ENCODE measurements at regions not wholly inside any gene's neighbourhood (a gene's known extent, or its start where the extent isn't known, plus 50 kb on each side); places are given as distances from the start of the nearest gene placed in this dataset.
"Not testable (repeated sequence)": the region's sequence is repeated elsewhere in the genome, so short reads cannot be mapped to it uniquely, and the experiment has no call there.

DNA sequence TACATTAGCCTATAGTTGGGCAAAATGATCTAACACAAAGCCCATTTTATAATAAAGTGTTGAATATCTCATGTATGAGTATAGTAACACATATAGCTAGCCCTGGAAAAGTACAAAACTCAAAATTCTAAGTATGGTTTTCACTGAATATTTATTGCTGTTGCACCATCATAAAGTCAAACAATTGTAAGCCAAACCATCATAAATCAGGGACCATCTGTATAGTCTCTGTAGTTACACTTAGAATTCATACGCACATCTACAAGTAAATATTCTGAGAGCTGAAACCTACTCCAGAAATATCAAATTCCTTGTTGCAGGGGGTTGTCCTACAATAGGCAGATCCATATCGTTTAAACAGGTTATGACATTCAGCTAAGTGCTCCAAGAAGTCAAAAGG lies 817.3 kb downstream of the BCKDHB start:
- no peak for DNase-seq (ENCODE audit: extremely low read depth in 1 of 11, low read depth in 9 of 11, low spot score in 4 of 11)

DNA sequence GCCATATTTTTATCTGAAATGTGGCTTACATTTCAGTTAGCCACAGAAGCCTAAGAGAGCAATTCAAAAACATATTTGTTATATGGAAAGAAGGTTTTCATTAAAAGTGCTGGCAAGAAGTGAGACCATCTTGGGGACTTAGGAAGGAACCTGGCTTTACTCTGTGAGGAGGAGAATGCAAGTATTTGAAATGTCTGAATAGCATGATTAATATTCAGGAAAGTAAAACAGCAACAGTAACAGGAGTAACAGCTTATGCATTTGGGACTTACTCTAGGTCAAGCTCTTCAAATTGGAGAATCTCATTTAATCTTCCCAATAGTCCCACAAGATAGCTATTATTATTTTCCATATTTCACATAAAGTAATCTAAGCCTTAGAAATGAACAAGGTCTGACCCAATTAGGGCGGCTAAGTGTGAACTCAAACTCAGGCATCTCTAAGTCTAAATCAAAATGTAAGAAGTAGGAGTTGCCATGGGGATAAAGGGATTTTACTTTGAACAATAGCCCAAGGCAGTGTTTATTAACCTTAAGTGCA lies 816.5 kb downstream of the BCKDHB start:
- no peak for DNase-seq (ENCODE audit: extremely low read depth in 1 of 11, low read depth in 9 of 11, low spot score in 4 of 11)

DNA sequence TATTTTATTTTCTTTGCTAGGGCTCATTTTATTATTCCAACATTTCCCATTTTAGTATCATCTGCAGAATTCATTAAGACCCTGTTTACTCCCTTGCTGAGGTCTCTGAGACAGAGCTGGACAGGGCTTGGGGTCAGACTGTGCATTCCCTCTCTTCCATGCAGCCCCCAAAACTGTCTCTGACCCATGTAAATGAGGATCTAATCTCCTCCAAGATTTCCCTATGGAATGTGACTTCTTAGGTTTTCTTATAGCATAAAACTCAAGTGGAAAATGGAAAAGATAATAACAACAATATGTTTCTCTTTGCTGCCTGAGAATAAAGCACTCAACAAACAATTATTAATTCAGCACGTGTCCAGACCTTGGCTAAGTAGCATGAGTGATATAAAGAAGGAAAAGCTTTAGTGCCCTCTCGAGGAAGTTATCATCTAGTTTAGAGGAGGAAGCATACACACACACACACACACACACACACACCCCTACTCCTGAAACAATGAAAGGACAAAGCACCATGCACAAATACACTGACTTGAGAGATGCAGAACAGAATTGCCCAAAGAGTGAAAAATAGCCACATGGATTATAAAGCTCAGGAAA lies 815.5 kb downstream of the BCKDHB start:
- DNase-seq (ENCODE audit: extremely low read depth in 1 of 11, low read depth in 9 of 11, low spot score in 4 of 11) = no peak

DNA sequence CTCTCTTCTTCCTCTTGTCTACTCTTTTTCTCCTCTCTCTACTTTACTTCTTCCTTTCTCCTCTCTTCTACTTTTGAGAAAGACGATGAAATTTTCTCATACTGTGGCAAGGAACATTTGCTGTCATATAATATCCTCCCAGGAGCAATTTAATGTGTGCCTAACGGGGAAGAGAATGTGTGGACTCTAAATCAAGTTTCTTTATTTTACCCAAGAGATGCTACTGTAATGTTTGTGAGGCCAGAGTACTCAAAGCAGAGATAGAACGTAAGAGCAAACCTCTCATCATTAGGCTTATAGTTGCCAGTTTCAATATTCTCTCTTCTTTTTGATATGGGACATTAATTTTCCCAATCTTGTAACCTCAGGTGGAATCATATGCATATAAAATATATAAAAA lies 801.4 kb downstream of the BCKDHB start:
- DNase-seq (ENCODE audit: extremely low read depth in 1 of 11, low read depth in 9 of 11, low spot score in 4 of 11) = no peak

DNA sequence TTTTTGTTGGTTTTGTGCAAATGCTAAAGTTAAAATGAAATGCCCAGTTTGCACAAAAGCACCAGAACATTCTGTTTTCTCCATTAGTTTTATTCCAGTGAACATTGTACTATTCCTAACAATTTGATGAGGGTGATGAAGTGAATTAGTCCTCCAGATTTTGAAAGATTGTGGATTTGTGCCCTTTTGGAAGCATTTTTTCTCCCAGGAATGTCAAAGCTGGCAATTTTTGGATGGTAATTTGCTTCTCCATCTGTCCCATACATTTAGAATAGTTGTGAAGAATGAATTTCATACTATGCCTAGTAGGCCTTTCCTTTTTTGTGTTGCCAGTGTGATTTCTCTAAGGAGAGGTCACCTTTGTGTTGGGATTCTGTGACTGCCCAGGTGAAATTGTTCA lies 797.2 kb downstream of the BCKDHB start:
- DNase-seq (ENCODE audit: extremely low read depth in 1 of 11, low read depth in 9 of 11, low spot score in 4 of 11) = no peak

DNA sequence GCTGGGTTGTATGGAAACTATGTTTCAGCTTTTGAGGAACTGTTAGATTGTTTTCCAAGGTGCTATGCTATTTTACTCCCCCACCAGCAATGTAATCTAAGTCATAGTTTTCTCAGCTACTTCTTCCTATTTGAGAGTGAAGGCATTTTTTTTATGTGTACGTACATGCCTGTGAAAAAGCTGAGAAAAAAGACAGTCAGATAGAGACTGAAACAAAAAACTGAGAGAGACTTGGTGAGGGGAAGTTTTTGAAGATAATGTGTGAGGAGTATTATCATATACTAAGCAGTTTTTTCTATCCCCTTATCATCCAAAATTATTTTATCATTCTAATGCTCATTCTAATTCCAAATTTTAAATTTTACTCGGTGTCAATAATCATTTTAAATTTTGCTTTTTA lies 780.0 kb downstream of the BCKDHB start:
- no peak for DNase-seq (ENCODE audit: extremely low read depth in 1 of 11, low read depth in 9 of 11, low spot score in 4 of 11)

DNA sequence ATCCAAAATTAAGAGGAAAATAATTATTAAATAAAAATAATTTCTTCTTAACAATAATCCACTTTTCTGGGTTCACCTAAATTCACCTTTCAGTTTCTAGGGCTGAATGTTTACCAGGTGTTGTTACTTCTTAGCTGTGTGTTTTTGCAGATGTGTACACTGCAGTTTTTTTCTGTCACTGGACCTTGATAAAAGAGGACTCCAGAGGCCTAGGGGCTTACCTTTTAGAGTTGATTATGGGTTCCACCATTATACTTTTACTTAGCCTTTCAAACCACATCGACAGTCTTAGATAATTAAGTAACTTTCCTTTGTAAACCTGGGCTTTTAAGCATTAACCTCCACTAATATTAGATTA lies 766.5 kb downstream of the BCKDHB start:
- DNase-seq (ENCODE audit: extremely low read depth in 1 of 11, low read depth in 9 of 11, low spot score in 4 of 11) = no peak

DNA sequence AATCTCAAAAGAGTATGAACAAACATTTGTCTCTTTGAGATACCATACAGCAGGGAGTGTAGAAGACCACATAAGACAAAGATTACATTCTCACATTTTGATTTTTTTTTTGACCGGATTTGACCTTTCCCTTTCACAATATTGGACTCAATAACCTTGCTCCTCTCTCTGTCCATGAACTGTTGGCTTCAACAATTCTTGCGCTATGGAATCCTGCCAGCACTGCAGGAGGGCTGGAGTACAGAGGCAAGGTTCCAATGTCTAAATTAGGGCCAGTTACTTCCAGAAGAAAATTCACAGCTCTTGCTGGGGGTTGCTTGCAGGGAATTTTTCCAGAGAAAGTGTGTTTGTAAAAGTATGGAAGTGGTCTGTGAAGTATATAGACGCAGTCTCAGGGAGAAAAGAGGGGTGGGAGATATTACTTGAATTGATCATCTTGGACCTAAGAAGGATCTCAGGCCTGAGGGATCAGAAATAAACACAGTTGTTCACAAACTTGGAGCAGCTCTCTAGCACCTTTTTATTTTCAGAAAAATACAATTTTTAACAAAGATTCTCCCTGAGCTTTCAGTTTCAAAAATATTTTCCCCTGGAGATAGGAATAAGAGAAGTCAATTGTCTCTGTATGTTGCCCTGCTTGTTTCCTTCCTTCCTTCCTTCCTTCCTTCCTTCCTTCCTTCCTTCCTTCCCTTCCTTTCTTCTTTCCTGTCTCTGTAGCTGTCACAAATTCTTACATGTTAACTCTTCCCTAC lies 765.9 kb downstream of the BCKDHB start:
- no peak for DNase-seq (ENCODE audit: extremely low read depth in 1 of 11, low read depth in 9 of 11, low spot score in 4 of 11)

DNA sequence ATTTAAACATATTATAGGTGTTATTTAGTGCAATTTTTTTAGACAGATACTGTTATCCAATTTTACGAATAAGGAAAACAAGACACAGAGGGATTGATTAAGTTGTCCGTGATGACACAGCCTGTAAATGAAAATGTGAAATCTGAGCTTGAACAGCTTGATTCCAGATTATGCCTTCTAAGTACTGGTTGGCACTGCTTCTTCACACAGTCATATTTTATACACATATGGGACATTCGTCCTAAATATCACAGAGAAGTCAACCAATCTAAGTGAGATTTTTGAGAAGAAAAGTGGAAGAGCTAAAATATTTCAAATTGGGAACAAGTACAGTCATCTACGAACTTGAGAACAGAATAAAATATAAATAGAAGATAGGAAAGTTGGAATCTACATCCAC lies 756.3 kb downstream of the BCKDHB start:
- no peak for DNase-seq (ENCODE audit: extremely low read depth in 1 of 11, low read depth in 9 of 11, low spot score in 4 of 11)

DNA sequence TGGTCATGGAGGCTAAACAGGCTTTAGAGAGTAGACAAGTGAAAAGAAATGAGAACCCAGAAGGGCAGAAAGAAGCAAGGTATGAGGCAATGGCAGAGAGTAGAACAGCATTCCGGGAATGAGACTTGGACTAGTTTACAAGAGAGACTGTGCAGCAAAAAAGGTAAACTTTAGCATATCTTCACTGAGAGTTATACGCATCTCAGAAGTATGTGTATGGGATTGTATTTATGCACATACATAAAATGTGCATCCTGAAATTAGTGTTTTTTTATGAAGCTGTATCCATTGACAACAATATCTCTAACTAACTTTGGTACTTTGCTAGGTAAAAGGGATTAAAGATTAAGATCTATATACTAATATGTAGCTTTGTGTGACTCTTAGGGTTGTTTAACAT lies 753.6 kb downstream of the BCKDHB start:
- DNase-seq (ENCODE audit: extremely low read depth in 1 of 11, low read depth in 9 of 11, low spot score in 4 of 11) = no peak

DNA sequence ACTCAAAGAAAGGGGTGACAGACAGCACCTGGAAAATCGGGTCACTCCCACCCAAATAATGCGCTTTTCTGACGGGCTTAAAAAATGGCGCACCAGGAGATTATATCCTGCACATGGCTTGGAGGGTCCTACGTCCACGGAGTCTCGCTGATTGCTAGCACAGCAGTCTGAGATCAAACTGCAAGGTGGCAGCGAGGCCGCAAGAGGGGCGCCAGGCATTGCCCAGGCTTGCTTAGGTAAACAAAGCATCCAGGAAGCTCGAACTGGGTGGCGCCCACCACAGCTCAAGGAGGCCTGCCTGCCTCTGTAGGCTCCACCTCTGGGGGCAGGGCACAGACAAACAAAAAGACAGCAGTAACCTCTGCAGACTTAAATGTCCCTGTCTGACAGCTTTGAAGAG lies 741.5 kb downstream of the BCKDHB start:
- not testable (repeated sequence) for DNase-seq (ENCODE audit: extremely low read depth in 1 of 11, low read depth in 9 of 11, low spot score in 4 of 11)

DNA sequence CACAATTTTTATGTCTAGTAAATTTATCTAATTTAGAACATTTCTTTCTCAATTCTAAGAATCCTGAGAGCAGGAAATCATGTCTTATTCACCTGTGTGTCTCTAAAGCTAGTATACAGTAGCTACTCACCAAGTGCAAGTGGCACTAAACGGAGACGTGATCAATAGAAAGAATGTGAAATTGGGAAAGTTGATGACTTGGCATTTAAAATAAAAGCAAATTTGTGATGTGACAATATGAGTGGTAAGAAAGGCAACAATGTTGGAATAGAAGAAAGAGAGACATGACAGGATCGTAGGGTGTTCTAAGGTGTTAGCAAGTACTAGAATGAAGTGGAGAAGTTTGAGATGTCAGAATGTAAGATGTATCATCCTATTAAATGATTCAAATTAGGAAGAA lies 725.9 kb downstream of the BCKDHB start:
- no peak for DNase-seq (ENCODE audit: extremely low read depth in 1 of 11, low read depth in 9 of 11, low spot score in 4 of 11)

DNA sequence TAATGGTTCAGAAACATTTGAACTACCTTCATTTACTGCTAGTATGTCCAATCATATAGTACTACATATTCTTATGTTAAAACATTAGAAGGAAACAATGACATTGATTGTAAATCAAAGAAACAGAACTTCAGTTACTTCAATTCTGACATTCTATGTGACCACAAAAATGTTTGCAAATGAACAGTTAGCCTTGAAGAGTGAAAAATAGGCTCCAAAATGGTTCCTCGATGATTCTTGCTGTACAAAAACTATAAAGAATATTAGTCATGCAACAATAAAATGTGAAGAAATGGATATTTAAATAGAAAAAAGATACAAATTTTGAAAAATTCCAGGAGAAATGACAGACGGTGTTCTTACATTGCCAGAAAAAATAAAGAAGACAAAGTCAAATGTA lies 686.9 kb downstream of the BCKDHB start:
- no peak for DNase-seq (ENCODE audit: extremely low read depth in 1 of 11, low read depth in 9 of 11, low spot score in 4 of 11)

DNA sequence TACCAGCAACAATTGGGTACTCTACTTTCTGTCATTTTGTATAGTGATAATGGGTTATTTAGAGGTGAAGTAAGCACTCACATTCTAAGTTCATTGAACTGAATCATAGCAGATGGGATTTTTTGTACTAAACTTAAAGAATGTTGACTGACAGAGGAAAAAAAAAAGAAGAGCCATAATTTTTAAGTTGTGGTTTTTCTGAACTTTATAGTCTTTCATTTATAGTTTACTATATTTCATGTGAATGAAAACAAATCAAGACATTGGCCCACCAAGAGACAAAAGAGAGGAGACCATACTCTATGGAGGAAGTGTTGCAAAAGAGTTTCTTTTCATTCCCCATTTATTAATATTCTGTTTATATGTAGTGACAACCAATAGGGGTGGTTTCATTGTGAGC lies 685.7 kb downstream of the BCKDHB start:
- no peak for DNase-seq (ENCODE audit: extremely low read depth in 1 of 11, low read depth in 9 of 11, low spot score in 4 of 11)

DNA sequence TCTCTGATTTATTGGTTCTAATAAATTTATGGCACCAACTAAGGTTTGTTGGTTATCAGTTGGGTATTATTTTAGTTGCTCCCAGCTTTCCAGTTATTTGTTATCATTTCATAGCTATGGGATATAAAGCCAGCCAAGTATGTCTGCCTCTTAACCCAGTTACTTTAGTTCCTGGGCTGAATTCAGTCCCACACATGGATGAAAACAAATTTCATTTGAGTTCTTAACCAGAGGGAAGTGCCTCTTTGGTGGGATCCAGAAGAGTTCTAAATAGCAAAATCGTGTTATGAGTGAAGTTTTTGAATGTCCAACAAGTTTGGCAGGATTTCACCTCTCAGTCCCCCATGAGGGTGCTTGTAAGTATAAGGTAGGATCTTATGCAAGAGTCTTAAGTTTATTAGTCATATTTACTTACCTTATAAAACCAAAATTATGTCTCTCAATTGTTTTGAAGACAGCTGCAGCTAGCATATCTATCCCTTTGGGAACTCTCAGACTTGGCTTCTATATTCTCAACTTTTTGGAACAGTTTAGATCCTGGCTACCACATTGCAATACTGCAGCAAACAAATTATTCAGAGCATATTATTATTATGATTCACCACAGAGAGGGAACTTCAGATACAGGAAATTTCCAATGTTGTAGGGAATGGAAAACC lies 683.6 kb downstream of the BCKDHB start:
- no peak for DNase-seq (ENCODE audit: extremely low read depth in 1 of 11, low read depth in 9 of 11, low spot score in 4 of 11)

DNA sequence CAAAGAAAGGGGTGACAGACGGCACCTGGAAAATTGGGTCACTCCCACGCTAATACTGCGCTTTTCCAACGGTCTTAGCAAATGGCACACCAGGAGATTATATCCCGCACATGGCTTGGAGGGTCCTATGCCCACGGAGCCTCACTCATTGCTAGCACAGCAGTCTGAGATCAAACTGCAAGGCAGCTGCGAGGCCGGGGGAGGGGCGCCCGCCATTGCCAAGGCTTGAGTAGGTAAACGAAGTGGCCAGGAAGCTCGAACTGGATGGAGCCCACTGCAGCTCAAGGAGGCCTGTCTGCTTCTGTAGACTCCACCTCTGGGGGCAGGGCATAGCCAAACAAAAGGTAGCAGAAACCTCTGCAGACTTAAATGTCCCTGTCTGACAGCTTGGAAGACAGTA lies 676.8 kb downstream of the BCKDHB start:
- not testable (repeated sequence) for DNase-seq (ENCODE audit: extremely low read depth in 1 of 11, low read depth in 9 of 11, low spot score in 4 of 11)

DNA sequence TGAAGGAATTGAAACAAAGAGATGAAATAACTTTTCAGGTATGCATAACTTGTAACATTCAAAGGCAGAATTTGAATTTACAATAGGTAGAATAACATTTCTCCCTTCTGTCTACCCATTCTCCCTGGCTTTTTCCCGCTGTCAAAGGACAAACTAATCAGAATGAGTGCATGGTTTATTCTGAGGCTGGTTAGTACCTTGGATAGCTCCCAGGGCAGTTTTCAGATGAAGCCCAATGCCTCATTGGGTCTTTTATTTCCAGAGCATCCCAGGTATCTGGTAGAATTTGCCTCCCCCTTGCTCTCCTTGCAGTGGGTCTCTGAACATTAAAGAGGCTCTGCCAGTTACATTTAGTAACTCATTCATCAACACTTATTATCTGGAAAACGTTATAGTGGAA lies 665.5 kb downstream of the BCKDHB start:
- DNase-seq (ENCODE audit: extremely low read depth in 1 of 11, low read depth in 9 of 11, low spot score in 4 of 11) = peak in 8 of 11 donors; percentile 6 to 24 (median 10)

DNA sequence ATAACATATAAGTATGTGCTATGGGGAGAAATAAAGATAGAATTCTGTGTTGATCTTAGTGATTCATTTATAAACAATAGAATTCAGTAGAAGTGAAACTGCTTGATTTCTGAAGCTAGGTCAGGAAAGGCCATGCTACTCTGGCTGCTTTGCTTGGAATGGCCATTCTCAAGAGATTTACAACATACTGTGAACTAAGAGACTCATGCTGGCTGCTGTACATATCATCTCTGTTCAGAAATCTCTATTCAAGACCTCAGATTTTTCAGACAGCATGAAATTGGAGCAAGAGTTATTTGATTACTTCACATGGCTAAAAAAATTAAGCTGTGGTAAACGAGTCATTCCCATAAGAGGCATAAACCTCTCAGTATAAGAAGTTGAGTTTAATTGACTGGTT lies 662.6 kb downstream of the BCKDHB start:
- no peak for DNase-seq (ENCODE audit: extremely low read depth in 1 of 11, low read depth in 9 of 11, low spot score in 4 of 11)

DNA sequence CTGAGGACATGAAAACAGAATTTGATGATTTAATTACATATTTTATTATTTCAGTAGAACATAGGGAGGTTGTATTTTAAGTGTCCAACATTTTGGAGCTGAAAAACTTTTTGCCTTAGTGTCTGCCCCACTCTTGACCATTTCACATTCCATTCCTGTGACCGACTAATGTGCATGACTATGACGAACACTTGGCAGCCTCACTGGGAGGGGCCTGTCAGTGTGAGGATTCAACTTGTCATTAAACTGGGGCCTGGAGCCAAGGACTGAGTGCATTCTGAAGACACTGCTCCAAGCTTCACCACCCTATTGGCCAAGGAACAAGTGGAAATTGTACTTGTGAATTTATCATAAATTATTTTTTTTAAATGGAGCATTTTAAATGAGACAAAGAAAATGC lies 661.3 kb downstream of the BCKDHB start:
- no peak for DNase-seq (ENCODE audit: extremely low read depth in 1 of 11, low read depth in 9 of 11, low spot score in 4 of 11)

DNA sequence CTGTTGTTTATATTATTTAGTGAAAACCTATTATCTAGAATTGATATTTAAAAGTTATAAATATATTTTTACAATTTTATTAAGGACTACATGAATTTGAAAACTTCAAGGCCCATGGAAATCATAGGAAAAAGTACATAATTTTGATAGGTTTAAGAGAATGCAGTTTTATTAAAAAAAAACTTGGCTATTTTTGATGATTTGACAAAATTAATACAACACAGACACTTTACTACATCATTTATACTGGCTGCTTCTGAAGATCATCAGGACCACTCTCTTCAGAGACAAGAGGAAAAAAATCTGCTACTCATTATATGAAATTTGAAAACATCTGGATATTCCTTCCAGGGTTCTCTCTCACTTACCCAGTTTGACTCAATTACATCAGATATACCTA lies 637.7 kb downstream of the BCKDHB start:
- DNase-seq (ENCODE audit: extremely low read depth in 1 of 11, low read depth in 9 of 11, low spot score in 4 of 11) = no peak
